Osteocyte (in vitro differentiated cells): ENCODE measurements at regions not wholly inside any gene's neighbourhood (a gene's known extent, or its start where the extent isn't known, plus 50 kb on each side); places are given as distances from the start of the nearest gene placed in this dataset.

ENCODE experiments used
- DNase-seq: peaks from one replicate; pipeline ENCODE4 v3.0.0; 2021; ENCODE audit warnings: mixed read lengths; ENCODE audit not compliant: unreplicated experiment; ENCODE audit errors: extremely low spot score
- H3K27ac Mint-ChIP-seq: one replicate; pipeline ENCODE4 v1.8.0; 2021; ENCODE audit warnings: mild to moderate bottlenecking, mixed read lengths; ENCODE audit not compliant: unreplicated experiment
- H3K27me3 Mint-ChIP-seq: one replicate; pipeline ENCODE4 v1.8.0; 2021; ENCODE audit warnings: mixed read lengths; ENCODE audit not compliant: unreplicated experiment
- H3K36me3 Mint-ChIP-seq: one replicate; pipeline ENCODE4 v1.8.0; 2021; ENCODE audit warnings: mixed read lengths; ENCODE audit not compliant: unreplicated experiment
- H3K4me1 Mint-ChIP-seq: one replicate; pipeline ENCODE4 v1.8.0; 2021; ENCODE audit warnings: mixed read lengths; ENCODE audit not compliant: unreplicated experiment
- H3K4me3 Mint-ChIP-seq: one replicate; pipeline ENCODE4 v1.8.0; 2021; ENCODE audit warnings: mild to moderate bottlenecking, moderate library complexity, mixed read lengths; ENCODE audit not compliant: unreplicated experiment
- H3K9me3 Mint-ChIP-seq: one replicate; pipeline ENCODE4 v1.8.0; 2021; ENCODE audit warnings: mixed read lengths; ENCODE audit not compliant: unreplicated experiment
- TF ChIP-seq, protein P1 (sequence below): fragments of 200-600 bp; sonication (generic); IDR thresholded peaks from 2 replicates; pipeline ENCODE4 v1.5.0; 2021; ENCODE audit warnings: antibody characterized with exemption, mild to moderate bottlenecking, moderate library complexity

DNA sequence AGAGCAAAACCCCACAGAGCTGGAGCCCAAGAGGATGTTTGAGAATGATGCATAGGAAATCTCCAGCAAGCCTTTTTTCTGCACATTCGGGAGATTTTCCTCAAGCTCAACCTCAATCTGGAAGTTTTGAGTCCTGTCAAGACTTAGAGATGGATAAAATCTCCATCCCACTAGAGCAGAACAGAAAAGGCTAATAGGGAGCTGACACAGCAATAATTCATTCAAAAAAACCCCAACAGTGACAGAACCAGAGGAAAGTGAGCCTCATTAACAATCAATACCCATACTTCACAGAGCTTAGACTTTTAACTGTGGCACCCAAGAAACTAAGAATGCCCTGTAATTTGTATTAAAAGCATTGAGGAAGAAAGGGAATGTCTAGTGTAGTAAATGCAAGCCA, 115.9 kb upstream of the BDNF start:
- H3K4me3 Mint-ChIP-seq = no peak overlapping the region
- H3K9me3 Mint-ChIP-seq = peaks cover 14% of the 10 kb centered on the region
- TF ChIP-seq, protein P1, sequence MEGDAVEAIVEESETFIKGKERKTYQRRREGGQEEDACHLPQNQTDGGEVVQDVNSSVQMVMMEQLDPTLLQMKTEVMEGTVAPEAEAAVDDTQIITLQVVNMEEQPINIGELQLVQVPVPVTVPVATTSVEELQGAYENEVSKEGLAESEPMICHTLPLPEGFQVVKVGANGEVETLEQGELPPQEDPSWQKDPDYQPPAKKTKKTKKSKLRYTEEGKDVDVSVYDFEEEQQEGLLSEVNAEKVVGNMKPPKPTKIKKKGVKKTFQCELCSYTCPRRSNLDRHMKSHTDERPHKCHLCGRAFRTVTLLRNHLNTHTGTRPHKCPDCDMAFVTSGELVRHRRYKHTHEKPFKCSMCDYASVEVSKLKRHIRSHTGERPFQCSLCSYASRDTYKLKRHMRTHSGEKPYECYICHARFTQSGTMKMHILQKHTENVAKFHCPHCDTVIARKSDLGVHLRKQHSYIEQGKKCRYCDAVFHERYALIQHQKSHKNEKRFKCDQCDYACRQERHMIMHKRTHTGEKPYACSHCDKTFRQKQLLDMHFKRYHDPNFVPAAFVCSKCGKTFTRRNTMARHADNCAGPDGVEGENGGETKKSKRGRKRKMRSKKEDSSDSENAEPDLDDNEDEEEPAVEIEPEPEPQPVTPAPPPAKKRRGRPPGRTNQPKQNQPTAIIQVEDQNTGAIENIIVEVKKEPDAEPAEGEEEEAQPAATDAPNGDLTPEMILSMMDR = no peak
- no peaks in the 10 kb centered on the region for H3K36me3 Mint-ChIP-seq
- H3K27me3 Mint-ChIP-seq = peaks cover 27% of the 10 kb centered on the region
- H3K27ac Mint-ChIP-seq = no peak overlapping the region
- no peak for DNase-seq
- H3K4me1 Mint-ChIP-seq = no peaks in the 10 kb centered on the region

DNA sequence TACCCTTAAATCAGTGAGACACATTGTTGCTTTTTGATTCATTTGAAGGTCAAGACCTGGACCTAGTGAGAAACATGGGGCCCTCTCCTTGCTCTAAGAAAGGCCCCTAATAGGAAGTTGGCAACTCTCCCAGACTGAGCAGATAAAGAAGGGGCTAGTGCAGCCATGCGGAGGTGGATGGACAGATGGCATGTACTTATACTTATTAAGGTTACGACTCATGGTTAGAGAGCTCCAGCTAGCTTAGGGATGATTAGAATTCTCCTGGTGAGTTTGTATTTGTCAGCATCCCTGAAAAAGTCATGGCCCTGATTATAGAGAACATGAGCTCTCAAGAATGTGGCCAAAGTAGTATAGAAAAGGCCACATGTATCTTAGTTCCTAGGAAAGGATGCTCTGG, 112.1 kb upstream of the BDNF start:
- TF ChIP-seq, protein P1 = no peak
- H3K27ac Mint-ChIP-seq = no peak overlapping the region
- H3K4me1 Mint-ChIP-seq = no peaks in the 10 kb centered on the region
- DNase-seq = no peak
- no peak overlapping the region for H3K4me3 Mint-ChIP-seq
- no peaks in the 10 kb centered on the region for H3K36me3 Mint-ChIP-seq
- peaks cover 11% of the 10 kb centered on the region for H3K9me3 Mint-ChIP-seq
- peaks cover 21% of the 10 kb centered on the region for H3K27me3 Mint-ChIP-seq

DNA sequence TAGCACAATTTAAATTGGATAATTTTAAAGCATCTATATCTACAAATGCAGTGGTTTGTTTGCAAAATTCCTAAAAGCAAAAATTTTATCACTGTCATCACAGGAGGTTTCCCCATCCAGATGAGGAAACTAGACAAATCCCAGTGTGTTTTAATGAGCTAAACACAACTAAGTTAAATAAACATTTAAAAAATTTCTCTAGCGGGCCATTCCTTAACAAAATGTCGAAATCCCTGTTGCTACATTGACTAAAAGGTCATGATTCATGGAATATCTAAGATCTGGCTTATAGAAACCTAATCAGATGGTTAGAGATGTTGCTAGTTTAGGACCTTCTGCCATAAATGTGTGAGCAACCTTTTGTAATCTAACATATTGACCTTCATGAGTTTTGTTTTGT, 107.3 kb upstream of the BDNF start:
- TF ChIP-seq, protein P1 = no peak
- DNase-seq = no peak
- Mint-ChIP-seq H3K27me3 (no peaks in the 10 kb centered on the region), H3K9me3 (peaks cover 6% of the 10 kb centered on the region), H3K36me3 (no peaks in the 10 kb centered on the region), H3K4me3 (no peak overlapping the region), H3K4me1 (no peaks in the 10 kb centered on the region), H3K27ac (no peak overlapping the region)

DNA sequence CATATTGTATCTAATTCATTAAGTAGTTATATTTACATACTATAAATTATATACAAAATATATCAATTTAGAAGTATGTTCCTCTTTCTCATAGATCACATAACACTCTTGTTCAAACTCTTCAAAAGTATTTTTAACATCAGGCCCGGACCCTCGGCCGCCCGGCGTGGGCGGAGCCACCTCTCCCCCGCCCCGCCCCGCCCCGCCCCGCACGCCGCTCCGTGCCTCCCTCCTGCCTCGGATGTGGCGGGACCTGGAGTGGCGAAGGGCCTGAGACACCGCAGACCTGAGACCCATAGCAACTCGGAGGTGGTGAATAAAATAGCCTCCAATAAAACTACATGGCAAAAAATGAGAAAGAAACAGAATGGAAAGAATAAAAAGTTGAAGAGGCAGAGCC, 105.9 kb upstream of the BDNF start:
- H3K27ac Mint-ChIP-seq = no peak overlapping the region
- no peaks in the 10 kb centered on the region for H3K9me3 Mint-ChIP-seq
- no peaks in the 10 kb centered on the region for H3K27me3 Mint-ChIP-seq

DNA sequence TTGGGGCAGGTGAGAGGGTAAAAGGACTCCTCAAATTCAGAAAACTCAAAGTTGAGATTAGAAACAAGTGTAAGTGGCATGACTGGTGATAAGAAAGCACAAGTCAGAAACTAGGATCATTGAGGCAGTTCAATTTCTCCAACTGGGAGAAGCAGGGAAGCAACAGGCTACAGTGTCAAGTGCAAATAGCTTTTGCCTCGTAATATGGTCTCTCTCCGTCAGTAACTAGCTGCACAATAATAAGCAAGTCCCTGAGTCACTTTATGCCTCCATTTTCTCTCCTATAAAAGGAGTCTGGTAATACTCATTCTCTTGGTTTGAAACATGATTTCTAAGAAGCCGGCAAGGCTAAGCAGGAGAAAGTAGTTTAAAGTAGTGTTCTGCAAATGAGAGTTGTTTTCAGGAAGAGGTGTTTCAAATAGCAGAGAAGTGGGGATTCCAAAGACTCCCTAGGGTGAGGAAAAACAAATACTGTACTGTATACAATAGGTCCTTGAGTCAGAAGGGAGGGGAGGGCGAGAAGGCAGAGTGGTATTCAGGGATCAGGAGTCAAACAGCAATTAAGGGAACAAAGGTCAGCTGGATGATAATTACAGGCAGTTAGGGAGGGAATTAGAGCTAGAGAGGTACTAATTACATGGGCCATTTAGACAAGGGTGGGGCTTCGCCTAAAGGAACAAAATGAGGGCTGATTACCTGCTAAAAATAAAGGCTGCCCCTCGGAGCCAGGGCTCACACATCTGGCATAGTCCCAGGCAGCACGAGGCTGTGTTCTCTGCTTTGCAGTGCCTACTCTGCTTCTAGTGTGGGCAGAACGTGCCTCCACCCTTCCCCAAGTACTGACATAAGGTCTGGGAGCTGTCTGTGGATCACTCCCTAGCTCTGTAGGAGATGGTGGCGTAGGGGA, 96.0 kb upstream of the BDNF start:
- H3K4me3 Mint-ChIP-seq = peak overlapping the region; percentile 14
- TF ChIP-seq, protein P1 = no peak
- peaks cover 8% of the 10 kb centered on the region for H3K4me1 Mint-ChIP-seq
- H3K36me3 Mint-ChIP-seq = no peaks in the 10 kb centered on the region
- H3K27me3 Mint-ChIP-seq = peaks cover 16% of the 10 kb centered on the region
- DNase-seq = no peak
- no peak overlapping the region for H3K27ac Mint-ChIP-seq
- peaks cover 4% of the 10 kb centered on the region for H3K9me3 Mint-ChIP-seq

More for the DNA sequence above, 105.9 kb upstream of the BDNF start:
- no peaks in the 10 kb centered on the region for H3K36me3 Mint-ChIP-seq
- no peak overlapping the region for H3K4me3 Mint-ChIP-seq
- no peak for DNase-seq
- no peaks in the 10 kb centered on the region for H3K4me1 Mint-ChIP-seq
- TF ChIP-seq, protein P1 = no peak
